HT-29 (cell line): ENCODE measurements at regions not wholly inside any gene's neighbourhood (a gene's known extent, or its start where the extent isn't known, plus 50 kb on each side); places are given as distances from the start of the nearest gene placed in this dataset.
A peak's percentile ranks its signal among the peaks of the same experiment; 100 is the strongest.
"Not testable (repeated sequence)": the region's sequence is repeated elsewhere in the genome, so short reads cannot be mapped to it uniquely, and the experiment has no call there.

ENCODE experiments used
- DNase-seq: peaks from one replicate; pipeline ENCODE4 v3.0.0-alpha.2; 2015; ENCODE audit warnings: low spot score

DNA sequence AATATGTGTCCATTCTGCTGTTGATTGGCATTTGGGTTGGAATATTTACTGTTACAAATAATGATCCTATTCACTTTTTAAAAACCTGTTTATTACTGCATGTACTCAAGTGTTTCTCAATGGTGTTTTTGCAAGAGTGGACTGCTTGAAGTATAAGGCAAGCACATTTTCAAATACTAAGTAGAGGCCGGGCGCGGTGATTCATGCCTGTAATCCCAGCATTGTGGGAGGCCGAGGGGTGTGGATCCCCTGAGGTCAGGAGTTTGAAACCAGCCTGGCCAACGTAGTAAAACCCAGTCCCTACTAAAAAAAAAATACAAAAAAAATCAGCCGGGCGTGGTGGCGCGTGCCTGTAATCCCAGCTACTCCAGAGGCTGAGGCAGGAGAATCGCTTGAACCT is 276.9 kb upstream of the ADGRL4 start:
- DNase-seq = no peak

DNA sequence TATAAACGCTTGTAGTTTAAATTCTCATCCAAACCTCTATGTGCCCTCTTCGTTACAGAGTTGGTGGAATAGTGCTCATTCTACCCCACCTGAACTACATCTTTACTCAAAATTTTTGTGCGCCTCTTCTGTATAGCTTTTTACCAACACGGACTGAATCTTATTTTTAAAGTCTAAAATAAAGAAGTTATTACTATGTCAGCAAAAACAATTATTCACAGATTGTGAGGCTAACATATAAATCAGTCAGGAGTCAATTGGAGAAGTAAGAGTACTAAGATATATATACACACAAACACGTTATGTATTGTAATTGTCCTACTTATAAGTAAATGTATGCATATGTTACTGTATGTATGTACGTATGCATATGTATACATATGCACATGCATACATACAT is 274.9 kb upstream of the ADGRL4 start:
- DNase-seq = no peak

DNA sequence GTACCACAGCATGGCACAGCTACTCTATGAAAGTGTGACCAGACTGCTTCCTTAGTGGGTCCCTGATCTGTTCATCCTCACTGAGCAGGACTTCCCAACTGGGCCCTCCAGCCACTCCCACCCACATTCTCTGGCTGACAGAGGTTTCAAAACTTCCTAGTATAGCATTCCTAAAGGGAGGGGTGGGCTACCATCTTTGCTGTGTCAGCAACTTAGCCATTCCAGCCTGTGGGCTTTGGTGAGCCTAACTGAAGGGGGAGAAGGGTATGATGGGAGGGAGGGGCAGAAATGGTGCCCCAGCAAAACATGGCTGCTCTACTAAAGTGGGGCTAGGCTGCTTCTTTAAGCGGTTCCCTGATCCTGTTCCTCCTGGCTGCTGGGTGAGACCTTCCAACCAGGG is 265.2 kb upstream of the ADGRL4 start:
- no peak for DNase-seq

DNA sequence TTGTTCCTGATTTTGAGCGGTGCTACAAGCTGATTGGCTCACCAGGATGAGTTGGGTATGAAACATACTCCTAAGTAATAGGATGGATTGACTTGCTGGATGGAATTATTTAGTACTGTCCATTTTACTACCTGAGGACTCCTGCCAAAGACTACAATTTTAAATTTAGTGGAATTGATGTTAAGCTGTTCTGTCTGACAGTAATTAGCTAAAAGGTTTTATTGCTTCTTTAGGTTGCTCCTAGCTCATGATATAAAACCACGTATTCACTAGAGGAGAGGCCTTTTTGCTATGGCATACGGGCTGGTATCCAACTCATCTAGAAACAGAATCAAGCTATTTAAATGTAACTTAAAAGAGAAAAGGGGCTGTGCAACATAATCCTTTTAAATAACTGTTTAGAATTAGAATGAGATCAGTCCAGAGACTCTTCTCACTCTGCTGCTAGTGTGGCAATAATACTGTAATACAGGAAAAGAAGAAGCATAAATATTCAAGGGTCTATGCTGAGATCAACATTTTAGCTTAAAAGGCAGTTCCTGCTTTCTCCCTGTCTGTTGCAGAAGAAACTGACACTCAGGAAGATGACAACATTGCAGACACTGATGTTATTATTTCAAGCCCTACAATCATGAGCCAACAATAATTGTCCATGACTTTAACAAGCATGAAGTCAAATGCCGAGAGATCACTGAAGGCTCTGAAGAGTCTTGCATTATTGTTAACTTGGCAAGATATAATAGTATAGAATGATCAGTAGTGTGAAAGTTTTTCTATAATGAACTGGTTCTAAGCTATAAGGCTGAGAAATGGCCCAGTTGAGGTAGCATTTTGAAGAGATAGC is 258.7 kb upstream of the ADGRL4 start:
- no peak for DNase-seq

DNA sequence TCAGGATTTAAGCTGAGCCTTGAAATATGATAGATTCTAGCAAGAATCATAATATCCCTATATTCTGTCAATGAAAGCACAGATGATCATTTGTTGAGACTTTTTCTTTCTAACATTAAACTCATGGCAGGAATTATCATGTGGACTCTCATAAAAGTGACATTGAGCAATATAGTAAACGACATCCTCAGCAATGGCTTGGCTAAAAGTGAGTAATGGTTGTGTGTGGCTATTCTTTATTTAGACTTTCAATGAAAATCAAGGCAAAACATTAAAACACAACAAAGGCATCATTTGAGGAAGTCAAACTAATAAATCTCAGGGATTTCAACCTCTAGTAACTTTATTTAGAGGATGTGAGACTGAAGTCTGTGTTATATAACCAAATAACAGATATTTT is 257.8 kb upstream of the ADGRL4 start:
- DNase-seq = no peak

DNA sequence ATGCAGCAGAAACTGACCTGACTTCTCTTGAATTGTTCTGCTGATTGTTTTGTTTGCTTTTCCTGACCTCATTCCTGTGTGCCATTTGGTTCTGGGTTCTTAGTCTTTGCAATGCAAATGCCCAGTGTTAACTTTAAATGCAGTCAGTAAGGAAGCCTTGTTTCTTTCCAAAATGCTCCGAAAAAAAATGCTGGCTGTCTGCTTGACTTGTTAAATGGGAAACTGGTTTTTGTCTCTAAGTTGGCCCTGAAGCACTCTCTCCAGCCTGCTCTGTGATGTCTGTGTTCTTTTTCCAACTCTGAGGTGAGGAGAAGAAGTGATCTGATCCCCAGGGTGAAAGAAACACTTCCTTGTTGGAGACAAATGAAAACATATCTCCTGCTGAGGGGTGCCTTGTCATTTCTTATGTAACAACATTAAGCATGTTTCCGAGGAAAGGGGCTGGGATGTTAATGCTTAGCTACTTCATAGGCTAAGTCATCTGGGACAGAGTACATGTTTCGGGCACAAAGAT is 256.3 kb upstream of the ADGRL4 start:
- no peak for DNase-seq

DNA sequence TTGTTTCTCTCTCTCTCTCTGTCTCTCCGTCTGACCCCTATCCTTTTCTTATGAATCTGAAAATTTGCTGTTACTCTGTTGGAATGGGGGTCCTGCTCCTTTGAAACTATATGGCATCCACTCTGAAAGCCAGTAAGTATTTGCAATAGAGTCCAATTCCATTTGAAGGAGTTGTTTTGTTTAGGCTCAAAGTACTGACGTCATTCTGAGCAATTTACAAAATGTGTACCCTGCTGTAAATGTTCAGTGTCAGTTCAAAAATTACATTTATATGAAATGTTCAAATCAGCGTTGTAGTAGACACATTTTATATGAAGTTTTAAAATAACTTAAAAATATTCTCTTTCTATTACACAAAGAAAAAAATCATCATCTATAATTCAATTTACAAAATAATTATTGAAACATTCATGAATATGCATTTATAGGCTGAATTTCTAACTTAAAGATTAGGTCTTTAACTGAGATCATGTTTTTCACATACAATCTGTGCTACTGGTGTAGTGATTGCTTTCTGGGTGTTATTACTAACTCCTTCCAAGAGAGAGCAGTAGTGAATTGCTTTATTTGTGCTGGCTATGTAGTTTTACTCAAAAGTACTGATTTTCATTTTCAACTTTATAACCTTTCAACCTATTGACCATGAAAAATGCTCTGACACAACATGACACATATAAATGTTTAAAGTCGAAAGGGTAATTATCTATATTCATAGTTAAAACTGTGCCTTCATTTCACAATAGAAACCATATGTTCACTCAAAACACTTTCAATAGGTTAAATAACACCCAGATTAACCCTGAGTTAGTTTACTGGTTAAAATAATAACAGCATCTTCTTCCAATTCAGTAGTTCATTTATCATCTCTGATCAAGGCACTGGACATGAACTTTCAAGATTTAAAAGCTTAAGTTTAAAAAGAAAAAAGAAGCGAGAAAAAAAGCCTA is 253.1 kb upstream of the ADGRL4 start:
- peak; percentile 25 for DNase-seq

DNA sequence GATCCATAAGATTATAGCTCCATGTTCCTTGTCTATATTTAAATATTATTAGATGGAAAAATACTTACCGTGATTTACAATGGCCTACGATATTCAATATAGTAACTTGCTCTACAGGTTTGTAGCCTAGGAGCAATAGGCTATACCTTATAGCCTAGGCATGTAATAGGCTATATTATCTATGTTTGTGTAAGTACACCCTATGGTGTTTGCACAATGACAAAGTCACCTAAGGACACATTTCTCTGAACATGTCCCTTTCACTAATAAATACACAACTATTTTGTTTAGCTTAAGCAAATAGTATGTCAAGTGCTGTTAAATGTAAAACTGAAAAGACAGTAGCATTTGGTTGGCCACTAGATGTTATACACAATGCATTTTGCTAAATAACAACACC is 248.9 kb upstream of the ADGRL4 start:
- no peak for DNase-seq

DNA sequence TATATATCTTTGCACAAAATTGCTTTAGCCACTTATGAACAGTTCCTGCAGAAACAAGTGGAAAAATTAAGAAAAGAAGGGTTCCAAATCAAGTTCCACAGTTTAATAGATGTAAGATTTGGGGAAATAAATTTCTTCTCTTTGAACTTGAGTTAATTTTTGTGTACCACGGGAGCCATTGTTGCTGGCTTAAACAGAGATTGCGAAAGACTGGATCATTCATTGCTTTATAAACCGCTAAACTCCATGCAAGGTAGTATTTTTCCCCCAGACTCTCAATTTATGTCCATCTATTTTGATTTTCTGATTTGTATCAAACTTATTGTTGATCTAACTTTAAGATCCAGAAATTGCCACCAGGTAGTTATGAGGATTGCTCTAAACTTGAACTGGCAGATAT is 246.1 kb upstream of the ADGRL4 start:
- DNase-seq = no peak

DNA sequence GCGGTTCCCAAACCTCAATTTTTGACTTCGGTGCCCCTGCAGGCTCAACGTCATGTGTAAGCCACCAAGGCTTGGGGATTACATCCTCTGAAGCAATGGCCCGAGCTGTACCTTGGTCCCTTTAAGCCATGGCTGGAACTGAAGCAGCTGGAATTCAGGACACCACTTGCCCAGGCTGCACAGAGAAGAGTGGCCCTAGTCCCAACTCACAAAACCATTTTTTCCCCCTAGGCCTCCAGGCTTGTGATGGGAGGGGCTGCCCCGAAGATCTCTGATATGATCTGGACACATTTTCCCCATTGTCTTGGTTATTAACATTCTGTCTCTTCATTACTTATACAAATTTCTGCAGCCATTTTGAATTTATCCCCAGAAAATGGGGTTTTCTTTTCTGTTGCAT is 233.3 kb upstream of the ADGRL4 start:
- no peak for DNase-seq

DNA sequence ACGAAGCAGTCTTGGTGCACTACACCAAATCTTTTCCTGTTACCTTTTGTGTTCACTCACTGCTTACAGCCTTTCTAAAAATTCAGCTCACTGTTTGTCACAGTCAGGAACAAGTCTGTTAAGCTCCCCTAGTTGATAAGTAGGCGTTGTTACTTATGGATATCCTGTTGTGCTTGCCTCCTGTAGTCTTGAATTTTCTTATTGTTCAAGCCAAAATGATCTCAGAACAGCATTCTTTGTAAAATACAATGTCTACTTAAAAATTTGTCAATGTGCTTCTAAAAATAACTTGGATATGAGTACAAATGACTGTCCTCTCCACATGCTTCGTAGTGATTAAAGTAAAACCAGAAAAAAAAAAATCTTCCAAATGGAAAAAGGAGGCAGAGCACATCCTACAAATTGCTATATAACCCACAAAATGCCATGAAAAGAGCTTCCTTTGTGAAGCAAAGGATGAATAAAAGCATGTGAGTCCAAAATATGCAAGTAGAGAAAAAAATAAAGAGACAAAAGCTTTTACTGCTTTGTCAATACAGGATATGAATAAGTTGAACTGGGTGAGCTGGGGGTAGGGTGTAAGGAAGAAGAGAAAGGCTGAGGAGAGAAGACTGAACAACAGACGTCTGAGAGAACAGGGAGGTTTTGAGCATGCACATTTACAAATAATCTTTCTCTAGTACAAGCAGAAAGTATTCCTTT is 228.9 kb upstream of the ADGRL4 start:
- no peak for DNase-seq

DNA sequence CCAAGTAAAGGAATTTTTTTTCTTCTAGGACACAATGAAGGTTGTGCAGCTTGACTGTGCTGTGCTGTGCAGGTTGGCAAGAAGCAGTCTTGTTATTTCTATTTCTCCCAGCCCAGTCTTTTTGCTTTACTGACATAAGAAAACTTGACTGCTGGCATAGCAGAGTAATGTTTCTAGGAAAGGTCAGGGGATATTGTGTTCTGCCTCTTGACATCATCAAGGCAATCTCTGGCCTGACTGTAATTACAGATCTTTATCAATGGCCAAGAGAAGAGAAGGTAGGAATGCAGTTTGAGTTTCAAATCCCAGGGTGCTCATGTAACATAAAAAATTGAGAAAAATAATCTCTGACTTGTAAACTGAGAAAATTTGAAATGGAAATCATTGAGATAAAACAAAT is 226.3 kb upstream of the ADGRL4 start:
- no peak for DNase-seq

DNA sequence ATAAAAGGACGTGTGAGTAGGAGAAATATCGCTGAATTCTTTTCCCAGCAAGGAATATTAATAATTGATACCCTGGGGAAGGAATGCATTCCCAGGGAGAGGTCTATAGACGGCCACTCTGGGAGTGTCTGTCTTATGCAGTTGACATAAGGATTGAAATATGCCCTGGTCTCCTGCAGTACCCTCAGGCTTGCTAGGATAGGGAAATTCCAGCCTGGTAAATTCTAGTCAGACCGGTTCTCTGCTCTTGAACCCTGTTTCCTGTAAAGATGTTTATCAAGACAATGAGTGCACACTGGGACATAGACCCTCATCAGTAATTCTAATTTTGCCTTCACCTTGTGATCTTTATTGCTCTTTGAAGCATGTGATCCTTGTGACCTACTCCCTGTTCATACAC is 224.2 kb upstream of the ADGRL4 start:
- DNase-seq = not testable (repeated sequence)

DNA sequence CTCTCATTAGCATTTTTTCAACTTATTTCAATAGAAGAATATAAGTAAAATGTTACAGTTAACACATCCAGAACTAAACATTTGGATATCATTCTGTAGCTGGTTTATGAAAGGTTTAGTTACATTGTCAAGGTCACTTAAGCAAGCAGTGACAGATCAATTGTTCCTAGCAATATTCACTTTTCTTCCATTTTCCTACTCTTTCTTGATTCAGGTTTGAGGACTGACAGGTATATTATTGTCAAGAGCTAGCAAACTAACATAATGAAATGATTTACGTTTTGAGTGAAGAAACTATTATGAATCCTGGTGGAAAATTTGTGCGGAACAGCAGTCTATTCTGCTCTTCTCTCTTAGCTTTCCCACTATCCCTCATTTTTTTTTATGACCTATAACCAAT is 220.4 kb upstream of the ADGRL4 start:
- no peak for DNase-seq

DNA sequence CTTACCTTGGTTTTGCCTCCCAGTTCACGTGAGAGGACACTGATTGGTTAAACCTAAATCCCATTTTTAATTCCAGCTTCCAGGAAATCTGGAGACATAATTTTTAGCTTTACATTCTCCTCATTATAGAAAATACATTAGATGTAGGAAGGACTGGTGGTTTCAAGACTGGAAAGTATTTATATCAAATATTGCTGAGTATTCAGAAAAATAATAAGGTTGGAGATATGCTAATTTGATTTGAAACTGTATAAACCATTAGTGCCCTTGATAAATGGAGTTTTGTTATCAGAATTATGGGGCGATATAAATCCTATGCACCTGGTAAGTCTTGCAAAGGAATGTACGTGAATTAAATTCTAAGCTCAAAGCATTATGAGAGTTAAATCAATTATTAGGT is 218.0 kb upstream of the ADGRL4 start:
- no peak for DNase-seq

DNA sequence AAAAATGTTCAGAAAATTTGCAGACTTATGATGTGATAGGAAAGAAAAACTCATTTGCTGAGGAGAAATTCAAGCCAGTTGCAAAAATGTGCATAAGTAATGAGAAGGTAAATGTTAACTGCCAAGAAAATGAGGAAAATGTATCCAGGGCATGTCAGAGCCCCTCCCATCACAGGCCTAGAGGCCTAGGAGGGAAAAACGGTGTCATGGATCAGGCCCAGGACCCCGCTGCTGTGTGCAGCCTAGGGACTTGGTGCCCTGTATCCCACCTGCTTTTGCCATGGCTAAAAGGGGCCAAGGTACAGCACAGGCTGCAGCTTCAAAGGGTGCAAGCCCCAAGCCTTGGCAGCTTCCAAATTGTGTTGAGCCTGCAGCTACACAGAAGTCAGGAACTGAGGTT is 214.0 kb upstream of the ADGRL4 start:
- no peak for DNase-seq

DNA sequence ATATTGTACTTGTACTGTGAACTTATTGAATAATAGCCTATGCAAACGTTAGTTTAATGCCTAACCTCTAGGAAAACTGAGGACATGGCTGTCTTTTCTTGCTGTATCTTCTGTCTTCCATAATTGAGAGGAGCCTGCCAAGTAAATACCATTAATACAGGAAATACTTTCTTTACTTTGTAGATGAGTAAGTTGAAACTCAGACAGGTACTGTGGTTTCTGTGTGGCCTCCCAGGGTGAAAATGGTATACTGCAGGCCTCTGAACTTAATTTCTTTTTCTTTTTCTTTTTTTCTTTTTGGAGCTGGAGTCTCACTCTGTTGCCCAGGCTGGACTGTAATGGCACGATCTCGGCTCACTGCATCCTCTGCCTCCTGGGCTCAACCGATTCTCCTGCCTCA is 208.8 kb upstream of the ADGRL4 start:
- DNase-seq = no peak

DNA sequence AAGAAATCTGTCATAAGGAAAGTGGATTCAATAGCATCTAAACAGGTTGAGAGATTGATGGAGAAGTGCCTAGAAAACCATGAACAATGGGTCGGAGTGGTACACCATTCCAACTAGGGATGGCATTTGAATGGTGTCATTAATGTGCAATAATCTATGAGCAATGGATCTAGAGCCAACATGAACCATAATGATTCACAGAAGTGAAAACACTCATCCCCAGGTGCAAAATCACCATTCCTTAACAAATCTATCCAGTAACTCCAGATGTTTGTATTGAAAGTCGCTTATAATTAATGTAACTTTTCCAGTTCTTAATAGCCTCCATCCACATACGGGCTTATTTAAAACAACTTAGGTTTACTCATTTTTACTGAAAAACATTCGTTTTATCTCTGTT is 201.3 kb upstream of the ADGRL4 start:
- no peak for DNase-seq

DNA sequence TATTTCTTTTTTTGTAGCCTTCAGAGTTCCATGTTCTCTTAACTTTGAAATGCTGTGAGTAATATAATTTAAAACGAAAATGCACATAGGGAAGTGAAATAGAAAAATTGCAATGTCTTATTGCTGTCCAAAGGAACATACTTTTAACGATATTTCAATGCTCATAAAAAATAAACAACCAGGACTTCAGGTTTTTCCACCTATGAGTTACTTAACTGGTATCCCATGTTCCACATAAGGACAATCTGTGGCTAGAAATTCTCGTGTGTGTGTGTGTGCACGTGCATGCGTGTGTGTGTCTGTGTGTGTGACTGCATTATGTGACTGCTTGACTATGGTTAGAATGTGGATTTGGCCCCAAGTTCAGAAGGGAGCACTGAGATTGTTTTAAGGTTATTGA is 200.8 kb upstream of the ADGRL4 start:
- no peak for DNase-seq

DNA sequence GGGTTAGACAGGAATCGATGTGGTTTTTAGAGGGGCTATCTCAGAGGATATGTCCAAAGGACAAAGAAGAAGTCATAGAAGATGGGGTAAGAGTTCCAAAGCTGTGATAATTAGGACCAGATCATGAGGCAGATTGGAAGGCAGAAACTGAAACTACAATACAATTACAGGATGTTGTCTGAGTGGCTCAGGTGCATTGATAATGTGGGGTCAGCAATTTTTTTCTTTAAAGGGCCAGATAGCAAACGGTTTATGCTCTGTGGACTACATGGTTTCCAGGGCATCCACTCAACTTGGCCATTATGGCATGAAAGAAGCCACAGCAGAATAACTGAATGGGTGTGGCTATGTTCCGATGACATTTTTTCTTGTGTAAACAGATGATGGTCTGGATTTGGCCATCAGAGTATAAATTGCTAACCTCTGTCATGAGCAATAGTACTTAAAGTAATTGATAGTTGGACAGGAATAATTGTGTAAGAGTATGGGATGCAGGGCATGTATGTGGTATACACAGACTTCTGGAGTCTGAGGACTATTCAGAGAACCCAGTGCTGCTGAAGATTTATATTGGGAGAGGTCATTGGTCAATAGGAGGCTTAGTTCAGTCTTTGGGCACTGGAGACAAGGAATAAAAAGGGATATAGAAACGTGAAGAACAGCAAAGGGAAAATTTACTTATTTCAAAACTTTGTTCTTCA is 198.4 kb upstream of the ADGRL4 start:
- no peak for DNase-seq

DNA sequence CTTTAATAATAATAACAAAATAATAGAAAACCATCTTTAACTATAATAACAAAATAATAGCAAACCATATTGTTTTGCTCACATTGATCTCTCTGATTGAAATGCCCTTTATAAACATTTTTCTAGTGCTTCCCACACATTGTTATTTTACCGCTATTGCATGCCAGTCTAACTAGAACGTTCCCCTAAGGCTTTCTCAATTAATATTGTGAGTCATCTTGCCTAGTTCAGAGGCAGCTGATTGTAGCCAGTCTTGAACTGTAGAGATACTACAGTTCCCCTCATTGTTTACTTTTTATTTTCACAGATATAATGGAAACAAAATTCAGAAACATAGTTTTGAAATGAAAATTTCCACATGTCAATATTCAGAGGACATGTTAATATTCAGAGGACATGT is 192.3 kb upstream of the ADGRL4 start:
- no peak for DNase-seq
